ENCODE measurements at regions not wholly inside any gene's neighbourhood (a gene's known extent, or its start where the extent isn't known, plus 50 kb on each side); places are given as distances from the start of the nearest gene placed in this dataset.

DNA sequence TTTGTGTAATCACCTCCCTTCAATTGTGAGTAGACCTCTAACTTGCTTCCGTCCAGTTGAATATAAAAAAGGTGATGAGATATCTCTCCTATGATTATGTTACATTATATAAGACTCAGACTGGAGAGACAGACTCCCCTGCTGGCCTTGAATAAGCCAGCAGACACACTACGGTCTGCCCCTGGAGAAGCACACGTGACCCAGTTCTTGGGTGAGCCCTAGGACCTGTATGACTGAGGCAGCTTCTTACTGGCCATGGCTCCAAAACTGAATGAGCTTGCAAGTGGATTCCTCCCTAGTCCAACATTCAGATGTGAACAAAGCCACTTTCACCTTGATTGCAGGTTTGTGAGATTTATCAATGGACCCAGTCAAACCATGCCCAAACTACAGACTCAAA is 427.9 kb upstream of the DCN start:
- no peak for TF ChIP-seq POLR2A (IDR thresholded peaks at IDR 0.05)
- TF ChIP-seq, protein P1, sequence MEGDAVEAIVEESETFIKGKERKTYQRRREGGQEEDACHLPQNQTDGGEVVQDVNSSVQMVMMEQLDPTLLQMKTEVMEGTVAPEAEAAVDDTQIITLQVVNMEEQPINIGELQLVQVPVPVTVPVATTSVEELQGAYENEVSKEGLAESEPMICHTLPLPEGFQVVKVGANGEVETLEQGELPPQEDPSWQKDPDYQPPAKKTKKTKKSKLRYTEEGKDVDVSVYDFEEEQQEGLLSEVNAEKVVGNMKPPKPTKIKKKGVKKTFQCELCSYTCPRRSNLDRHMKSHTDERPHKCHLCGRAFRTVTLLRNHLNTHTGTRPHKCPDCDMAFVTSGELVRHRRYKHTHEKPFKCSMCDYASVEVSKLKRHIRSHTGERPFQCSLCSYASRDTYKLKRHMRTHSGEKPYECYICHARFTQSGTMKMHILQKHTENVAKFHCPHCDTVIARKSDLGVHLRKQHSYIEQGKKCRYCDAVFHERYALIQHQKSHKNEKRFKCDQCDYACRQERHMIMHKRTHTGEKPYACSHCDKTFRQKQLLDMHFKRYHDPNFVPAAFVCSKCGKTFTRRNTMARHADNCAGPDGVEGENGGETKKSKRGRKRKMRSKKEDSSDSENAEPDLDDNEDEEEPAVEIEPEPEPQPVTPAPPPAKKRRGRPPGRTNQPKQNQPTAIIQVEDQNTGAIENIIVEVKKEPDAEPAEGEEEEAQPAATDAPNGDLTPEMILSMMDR (IDR thresholded peaks at IDR 0.05): no peak
